H9 (cell line): ENCODE measurements at regions not wholly inside any gene's neighbourhood (a gene's known extent, or its start where the extent isn't known, plus 50 kb on each side); places are given as distances from the start of the nearest gene placed in this dataset.

Source experiments
- DNase-seq: peaks from one replicate; pipeline ENCODE4 v3.0.0-alpha.2; 2017
- H2AFZ ChIP-seq: one replicate; pipeline ENCODE4 v1.6.1; 2013; ENCODE audit warnings: mild to moderate bottlenecking, low read length, control low read depth, moderate library complexity
- H2AK5ac ChIP-seq: 2 replicates; pipeline ENCODE4 v1.6.1; 2013; ENCODE audit warnings: low read length, control low read depth, mixed read lengths; ENCODE audit not compliant: insufficient read length
- H2BK120ac ChIP-seq: one replicate; pipeline ENCODE4 v1.6.1; 2013; ENCODE audit warnings: low read depth, mild to moderate bottlenecking, low read length, control low read depth, inconsistent platforms; ENCODE audit not compliant: poor library complexity, severe bottlenecking
- H2BK12ac ChIP-seq: 2 replicates; pipeline ENCODE4 v1.6.1; 2013; ENCODE audit warnings: low read length, control low read depth, mixed read lengths, low read depth; ENCODE audit not compliant: insufficient read length
- H2BK15ac ChIP-seq: 2 replicates; pipeline ENCODE4 v1.6.1; 2013; ENCODE audit warnings: low read depth, low read length, control low read depth
- H2BK20ac ChIP-seq: one replicate; pipeline ENCODE4 v1.6.1; 2013; ENCODE audit warnings: low read depth, mild to moderate bottlenecking, low read length, control low read depth, inconsistent platforms; ENCODE audit not compliant: poor library complexity, severe bottlenecking
- H2BK5ac ChIP-seq: 2 replicates; pipeline ENCODE4 v1.6.1; 2013; ENCODE audit warnings: low read length, control low read depth, mixed read lengths; ENCODE audit not compliant: insufficient read length
- H3K14ac ChIP-seq: 2 replicates; pipeline ENCODE4 v1.6.1; 2013; ENCODE audit warnings: low read length, control low read depth; ENCODE audit not compliant: insufficient read depth
- H3K18ac ChIP-seq: 2 replicates; pipeline ENCODE4 v1.6.1; 2013; ENCODE audit warnings: low read depth, mild to moderate bottlenecking, mixed read lengths, low read length, control low read depth; ENCODE audit not compliant: insufficient read length
- H3K23ac ChIP-seq: 2 replicates; pipeline ENCODE4 v1.6.1; 2013; ENCODE audit warnings: low read length, control low read depth, mixed read lengths, low read depth; ENCODE audit not compliant: insufficient read length
- H3K23me2 ChIP-seq: 2 replicates; pipeline ENCODE4 v1.6.1; 2013; ENCODE audit warnings: low read depth, mild to moderate bottlenecking, mixed read lengths, low read length, control low read depth; ENCODE audit not compliant: insufficient read length, poor library complexity, severe bottlenecking
- H3K27ac ChIP-seq: 2 replicates; pipeline ENCODE4 v1.5.1; 2013; ENCODE audit warnings: low read length, control low read depth, mixed read lengths, low read depth; ENCODE audit not compliant: insufficient read length
- H3K27me3 ChIP-seq: 2 replicates; pipeline ENCODE4 v1.6.1; 2013; ENCODE audit warnings: low read length, control low read depth, inconsistent platforms; ENCODE audit not compliant: insufficient read depth
- H3K4ac ChIP-seq: 2 replicates; pipeline ENCODE4 v1.6.1; 2013; ENCODE audit warnings: low read depth, mild to moderate bottlenecking, control low read depth, inconsistent platforms, low read length, moderate library complexity
- H3K4me1 ChIP-seq: 2 replicates; pipeline ENCODE4 v1.6.1; 2013; ENCODE audit warnings: low read length, control low read depth, inconsistent platforms; ENCODE audit not compliant: insufficient read depth
- H3K4me2 ChIP-seq: 2 replicates; pipeline ENCODE4 v1.6.1; 2013; ENCODE audit warnings: low read length, control low read depth, mixed read lengths; ENCODE audit not compliant: insufficient read length, insufficient read depth
- H3K56ac ChIP-seq: 2 replicates; pipeline ENCODE4 v1.6.1; 2013; ENCODE audit warnings: low read depth, mild to moderate bottlenecking, mixed read lengths, low read length, control low read depth; ENCODE audit not compliant: insufficient read length
- H3K79me1 ChIP-seq: 2 replicates; pipeline ENCODE4 v1.6.1; 2013; ENCODE audit warnings: low read depth, mild to moderate bottlenecking, moderate library complexity, low read length, control low read depth, inconsistent platforms; ENCODE audit not compliant: insufficient read depth, poor library complexity, severe bottlenecking
- H3K79me2 ChIP-seq: 2 replicates; pipeline ENCODE4 v1.6.1; 2013; ENCODE audit warnings: low read length, control low read depth, inconsistent platforms; ENCODE audit not compliant: insufficient read depth
- H3K9ac ChIP-seq: 2 replicates; pipeline ENCODE4 v1.6.1; 2013; ENCODE audit warnings: low read length, control low read depth, mixed read lengths; ENCODE audit not compliant: insufficient read length; ENCODE audit errors: extremely low read depth
- H3K9me3 ChIP-seq: one replicate; pipeline ENCODE4 v1.6.1; 2013; ENCODE audit warnings: low read depth, low read length, inconsistent platforms; ENCODE audit not compliant: control insufficient read depth
- H3T11ph ChIP-seq: one replicate; pipeline ENCODE4 v1.6.1; 2013; ENCODE audit warnings: mild to moderate bottlenecking, low read length, control low read depth, inconsistent platforms
- H4K20me1 ChIP-seq: one replicate; pipeline ENCODE4 v1.6.1; 2013; ENCODE audit not compliant: control insufficient read depth, insufficient read length, insufficient read depth
- H4K5ac ChIP-seq: 2 replicates; pipeline ENCODE4 v1.6.1; 2013; ENCODE audit warnings: low read depth, mild to moderate bottlenecking, mixed read lengths, low read length, control low read depth; ENCODE audit not compliant: insufficient read length
- H4K8ac ChIP-seq: replicated peaks from 2 replicates; pipeline ENCODE4 v1.6.1; 2013; ENCODE audit warnings: low read length, control low read depth, mixed read lengths, low read depth; ENCODE audit not compliant: insufficient read length
- H4K91ac ChIP-seq: 2 replicates; pipeline ENCODE4 v1.6.1; 2013; ENCODE audit warnings: low read depth, mild to moderate bottlenecking, moderate library complexity, mixed read lengths, low read length, control low read depth; ENCODE audit not compliant: insufficient read length
- H3K27ac Mint-ChIP-seq, 3 experiments: 2 replicates in 2 of 3; 3 replicates in 1 of 3; pipeline ENCODE4 v1.8.0; 2020 to 2021; ENCODE audit warnings: mixed read lengths in 3 of 3, mild to moderate bottlenecking in 1 of 3, moderate library complexity in 1 of 3
- H3K27me3 Mint-ChIP-seq: 2 replicates; pipeline ENCODE4 v1.8.0; 2021; ENCODE audit warnings: low read depth, mild to moderate bottlenecking, moderate library complexity, mixed read lengths
- H3K36me3 Mint-ChIP-seq, 3 experiments: 2 replicates in 2 of 3; 3 replicates in 1 of 3; pipeline ENCODE4 v1.8.0; 2020 to 2021; ENCODE audit warnings: low read depth in 3 of 3, mixed read lengths in 3 of 3; ENCODE audit not compliant: insufficient read depth in 1 of 3
- H3K4me1 Mint-ChIP-seq, 2 experiments: 2 replicates each; pipeline ENCODE4 v1.8.0; 2020; ENCODE audit warnings: mixed read lengths in 2 of 2
- H3K4me3 Mint-ChIP-seq, 2 experiments: 2 replicates in 1 of 2; 3 replicates in 1 of 2; pipeline ENCODE4 v1.8.0; 2020 to 2021; ENCODE audit warnings: mild to moderate bottlenecking in 2 of 2, mixed read lengths in 2 of 2, moderate library complexity in 1 of 2
- H3K9me3 Mint-ChIP-seq, 2 experiments: 2 replicates in 1 of 2; 3 replicates in 1 of 2; pipeline ENCODE4 v1.8.0; 2020; ENCODE audit warnings: mild to moderate bottlenecking in 2 of 2, mixed read lengths in 2 of 2, moderate library complexity in 1 of 2
- CTCF ChIP-seq: fragments of 200-600 bp; sonication (generic); conservative IDR thresholded peaks from 3 replicates; pipeline ENCODE4 v1.8.0; 2021; ENCODE audit warnings: antibody characterized with exemption, mild to moderate bottlenecking

- no peaks in the 10 kb centered on the region for H3K23me2 ChIP-seq
- H3K4me3 Mint-ChIP-seq: no peak overlapping the region
- H3K14ac ChIP-seq: no peak overlapping the region
- H3T11ph ChIP-seq: no peak overlapping the region
- no peak overlapping the region for H2BK15ac ChIP-seq
- H2AK5ac ChIP-seq: no peak overlapping the region
- H3K4ac ChIP-seq: no peak overlapping the region
- H2BK5ac ChIP-seq: no peak overlapping the region
- no peaks in the 10 kb centered on the region for H4K20me1 ChIP-seq
- H3K23ac ChIP-seq: no peak overlapping the region
- no peak for TF ChIP-seq CTCF
- no peaks in the 10 kb centered on the region for H3K27me3 ChIP-seq
- H3K18ac ChIP-seq: no peak overlapping the region
- no peak overlapping the region for H3K4me2 ChIP-seq
- no peaks in the 10 kb centered on the region for H3K79me1 ChIP-seq
- no peaks in the 10 kb centered on the region for H3K9me3 ChIP-seq
- H3K56ac ChIP-seq: no peak overlapping the region
- H3K27ac ChIP-seq: no peak overlapping the region
- H4K8ac ChIP-seq: no peak overlapping the region
- H4K91ac ChIP-seq: no peak overlapping the region
- H3K9me3 Mint-ChIP-seq: no peaks in the 10 kb centered on the region
- no peak overlapping the region for H3K9ac ChIP-seq
- no peaks in the 10 kb centered on the region for H3K36me3 Mint-ChIP-seq
- H2AFZ ChIP-seq: no peak overlapping the region
- H2BK12ac ChIP-seq: no peak overlapping the region
- no peak overlapping the region for H2BK20ac ChIP-seq
- H3K4me1 ChIP-seq: no peaks in the 10 kb centered on the region
- H4K5ac ChIP-seq: no peak overlapping the region
- no peak overlapping the region for H2BK120ac ChIP-seq
- no peak for DNase-seq
- H3K4me1 Mint-ChIP-seq: peaks cover 13% of the 10 kb centered on the region in 2 experiments
- no peak overlapping the region for H3K27ac Mint-ChIP-seq
- no peaks in the 10 kb centered on the region for H3K79me2 ChIP-seq
- H3K27me3 Mint-ChIP-seq: no peaks in the 10 kb centered on the region
Observed at GRCh38 chr18:34039201-34039600, 185.5 kb downstream of the NOL4 start.
